ENCODE measurements at regions not wholly inside any gene's neighbourhood (a gene's known extent, or its start where the extent isn't known, plus 50 kb on each side); places are given as distances from the start of the nearest gene placed in this dataset.
"Not testable (repeated sequence)": the region's sequence is repeated elsewhere in the genome, so short reads cannot be mapped to it uniquely, and the experiment has no call there.

DNA sequence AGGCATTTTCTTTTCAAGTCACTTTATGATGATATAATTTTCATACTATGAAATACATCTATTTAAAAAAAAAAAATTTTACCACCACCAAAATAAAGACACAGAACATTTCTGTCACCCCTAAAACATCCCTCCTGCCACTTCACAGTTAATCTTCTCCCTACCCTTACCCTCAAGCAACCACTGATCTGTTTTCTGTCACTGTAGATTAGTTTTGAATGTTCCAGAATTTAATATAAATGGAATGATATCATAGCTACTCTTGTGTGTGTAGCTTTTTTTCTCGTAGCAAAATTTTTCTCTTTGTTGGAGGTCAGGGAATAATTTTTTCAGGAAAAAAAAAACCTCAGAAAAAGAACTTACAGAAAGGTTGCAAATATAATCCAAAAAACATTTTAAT is 152.7 kb downstream of the RHOU start:
- Histone ChIP-seq H3K36me3 (no peaks in the 10 kb centered on the region), H3K4me1 (no peaks in the 10 kb centered on the region), H3K9me3 (no peaks in the 10 kb centered on the region), H3K4me3 (no peak overlapping the region), H3K27ac (no peak overlapping the region), H3K27me3 (no peaks in the 10 kb centered on the region)
- TF ChIP-seq POLR2A (IDR thresholded peaks at IDR 0.05) (no peak), POLR2AphosphoS5 (IDR thresholded peaks at IDR 0.05) (no peak)
- TF ChIP-seq, protein P1, sequence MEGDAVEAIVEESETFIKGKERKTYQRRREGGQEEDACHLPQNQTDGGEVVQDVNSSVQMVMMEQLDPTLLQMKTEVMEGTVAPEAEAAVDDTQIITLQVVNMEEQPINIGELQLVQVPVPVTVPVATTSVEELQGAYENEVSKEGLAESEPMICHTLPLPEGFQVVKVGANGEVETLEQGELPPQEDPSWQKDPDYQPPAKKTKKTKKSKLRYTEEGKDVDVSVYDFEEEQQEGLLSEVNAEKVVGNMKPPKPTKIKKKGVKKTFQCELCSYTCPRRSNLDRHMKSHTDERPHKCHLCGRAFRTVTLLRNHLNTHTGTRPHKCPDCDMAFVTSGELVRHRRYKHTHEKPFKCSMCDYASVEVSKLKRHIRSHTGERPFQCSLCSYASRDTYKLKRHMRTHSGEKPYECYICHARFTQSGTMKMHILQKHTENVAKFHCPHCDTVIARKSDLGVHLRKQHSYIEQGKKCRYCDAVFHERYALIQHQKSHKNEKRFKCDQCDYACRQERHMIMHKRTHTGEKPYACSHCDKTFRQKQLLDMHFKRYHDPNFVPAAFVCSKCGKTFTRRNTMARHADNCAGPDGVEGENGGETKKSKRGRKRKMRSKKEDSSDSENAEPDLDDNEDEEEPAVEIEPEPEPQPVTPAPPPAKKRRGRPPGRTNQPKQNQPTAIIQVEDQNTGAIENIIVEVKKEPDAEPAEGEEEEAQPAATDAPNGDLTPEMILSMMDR (IDR thresholded peaks at IDR 0.05) = no peak
- intact Hi-C loops (cut with DNase I; ENCODE audit: low total_unique reads) = no loop called here
- no peak for DNase-seq (ENCODE audit: low spot score in 2 of 2)

DNA sequence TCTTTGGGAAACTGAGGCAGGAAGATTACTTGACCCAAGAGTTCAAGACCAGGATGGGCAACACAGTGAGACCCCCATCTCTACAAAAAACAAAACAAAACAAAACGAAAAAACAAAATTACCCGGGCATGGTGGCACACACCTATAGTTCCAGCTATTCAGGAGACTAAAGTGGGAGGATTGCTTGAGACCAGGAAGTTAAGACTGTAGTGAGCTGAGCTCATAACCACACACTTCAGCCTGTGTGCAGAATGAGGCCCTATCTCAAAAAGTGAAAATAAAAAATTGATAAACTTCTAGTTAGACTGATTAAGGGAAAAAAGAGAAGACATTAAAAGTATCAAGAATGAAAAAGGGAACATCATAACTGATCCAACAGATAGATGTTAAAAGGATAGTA is 154.0 kb downstream of the RHOU start:
- intact Hi-C loops (cut with DNase I; ENCODE audit: low total_unique reads) = no loop called here
- TF ChIP-seq, protein P1 (IDR thresholded peaks at IDR 0.05) = no peak
- TF ChIP-seq POLR2A (IDR thresholded peaks at IDR 0.05) (no peak), POLR2AphosphoS5 (IDR thresholded peaks at IDR 0.05) (no peak)
- no peaks in the 10 kb centered on the region for H3K9me3 ChIP-seq
- no peaks in the 10 kb centered on the region for H3K36me3 ChIP-seq
- no peaks in the 10 kb centered on the region for H3K27me3 ChIP-seq
- H3K27ac ChIP-seq = no peak overlapping the region
- H3K4me3 ChIP-seq = no peak overlapping the region
- no peak for DNase-seq (ENCODE audit: low spot score in 2 of 2)
- H3K4me1 ChIP-seq = no peaks in the 10 kb centered on the region

DNA sequence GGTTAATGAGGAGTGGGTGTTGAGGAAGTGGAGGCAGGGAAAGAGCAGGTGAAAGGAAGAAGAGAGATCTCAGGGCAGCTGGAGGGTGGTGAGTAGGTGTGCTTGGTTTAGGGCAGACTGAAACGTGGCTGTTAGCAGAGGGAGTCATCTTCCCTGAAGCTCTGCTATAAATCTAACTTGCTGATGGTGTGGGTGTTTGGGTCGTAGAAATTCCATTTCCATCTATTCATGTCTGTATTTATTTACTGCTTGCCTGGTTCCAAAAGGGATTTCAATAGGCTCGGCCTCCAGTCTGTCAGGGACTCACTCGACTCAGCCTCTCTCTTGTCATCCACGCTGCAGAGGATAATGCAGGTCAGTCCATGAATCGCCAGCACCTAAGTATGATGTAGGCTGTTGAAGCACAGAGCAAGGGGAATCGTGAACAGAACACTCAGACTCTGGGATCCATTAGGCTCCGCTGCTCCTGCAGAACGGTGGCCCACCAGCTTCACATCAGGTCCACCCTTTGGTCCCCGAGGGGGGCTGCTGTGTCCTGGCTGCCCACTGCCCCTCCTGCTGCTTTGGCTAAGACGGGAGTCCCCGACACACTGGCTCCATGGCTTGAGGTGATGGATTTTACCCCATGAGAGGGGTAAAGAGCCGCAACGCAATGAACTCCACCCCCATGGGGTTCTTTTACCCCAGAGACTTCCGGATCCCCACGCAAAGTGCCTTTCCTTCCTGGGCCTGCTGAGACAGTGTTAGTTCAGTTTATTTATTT is 156.2 kb downstream of the RHOU start:
- H3K4me1 ChIP-seq = no peaks in the 10 kb centered on the region
- intact Hi-C loops (cut with DNase I; ENCODE audit: low total_unique reads) = no loop called here
- TF ChIP-seq POLR2AphosphoS5 (IDR thresholded peaks at IDR 0.05) = no peak
- H3K9me3 ChIP-seq = no peaks in the 10 kb centered on the region
- DNase-seq (ENCODE audit: low spot score in 2 of 2) = no peak
- H3K36me3 ChIP-seq = no peaks in the 10 kb centered on the region
- H3K27me3 ChIP-seq = no peaks in the 10 kb centered on the region
- no peak overlapping the region for H3K4me3 ChIP-seq
- peak overlapping the region in 1 of 2 donors; percentile 38 for H3K27ac ChIP-seq

DNA sequence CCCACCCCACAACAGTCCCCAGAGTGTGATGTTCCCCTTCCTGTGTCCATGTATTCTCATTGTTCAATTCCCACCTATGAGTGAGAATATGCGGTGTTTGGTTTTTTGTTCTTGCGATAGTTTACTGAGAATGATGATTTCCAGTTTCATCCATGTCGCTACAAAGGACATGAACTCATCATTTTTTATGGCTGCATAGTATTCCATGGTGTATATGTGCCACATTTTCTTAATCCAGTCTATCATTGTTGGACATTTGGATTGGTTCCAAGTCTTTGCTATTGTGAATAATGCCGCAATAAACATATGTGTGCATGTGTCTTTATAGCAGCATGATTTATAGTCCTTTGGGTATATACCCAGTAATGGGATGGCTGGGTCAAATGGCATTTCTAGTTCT is 156.9 kb downstream of the RHOU start:
- H3K27me3 ChIP-seq; H3K4me1 ChIP-seq; H3K9me3 ChIP-seq; H3K36me3 ChIP-seq; intact Hi-C loops (cut with DNase I; ENCODE audit: low total_unique reads); H3K4me3 ChIP-seq; H3K27ac ChIP-seq; DNase-seq (ENCODE audit: low spot score in 2 of 2): not testable (repeated sequence)

DNA sequence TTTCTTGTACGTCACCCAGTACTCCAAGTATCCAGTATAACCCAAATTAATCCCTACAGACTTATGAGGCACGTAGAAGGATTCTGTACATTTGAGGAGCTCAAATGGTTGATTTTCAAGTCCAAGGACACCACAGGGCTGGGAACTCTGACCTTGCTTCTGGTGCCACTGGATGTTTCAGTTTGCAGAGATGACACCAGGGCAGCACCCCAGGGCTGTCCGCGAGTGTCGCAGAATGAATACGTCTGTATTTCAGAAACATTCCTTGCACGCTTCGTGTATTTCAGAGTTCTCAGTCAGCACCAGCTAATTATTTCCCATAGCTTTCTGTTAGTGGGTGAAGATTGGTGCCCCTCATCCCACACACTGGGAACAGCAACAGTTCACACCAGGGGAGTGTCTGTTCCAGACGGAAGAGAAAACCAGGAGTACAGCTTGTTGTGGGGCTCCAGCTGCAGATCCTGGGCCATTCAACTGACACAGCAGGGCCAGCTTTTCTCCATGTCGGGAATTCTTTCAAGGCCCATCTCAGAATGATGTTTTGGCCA is 159.2 kb downstream of the RHOU start:
- TF ChIP-seq POLR2A (IDR thresholded peaks at IDR 0.05) (no peak), POLR2AphosphoS5 (IDR thresholded peaks at IDR 0.05) (no peak)
- TF ChIP-seq, protein P1 (IDR thresholded peaks at IDR 0.05) = no peak
- no peaks in the 10 kb centered on the region for H3K4me1 ChIP-seq
- DNase-seq (ENCODE audit: low spot score in 2 of 2) = no peak
- no peaks in the 10 kb centered on the region for H3K9me3 ChIP-seq
- H3K27ac ChIP-seq = no peak overlapping the region
- no peaks in the 10 kb centered on the region for H3K27me3 ChIP-seq
- H3K36me3 ChIP-seq = no peaks in the 10 kb centered on the region
- no peak overlapping the region for H3K4me3 ChIP-seq
- intact Hi-C loops (cut with DNase I; ENCODE audit: low total_unique reads) = no loop called here

DNA sequence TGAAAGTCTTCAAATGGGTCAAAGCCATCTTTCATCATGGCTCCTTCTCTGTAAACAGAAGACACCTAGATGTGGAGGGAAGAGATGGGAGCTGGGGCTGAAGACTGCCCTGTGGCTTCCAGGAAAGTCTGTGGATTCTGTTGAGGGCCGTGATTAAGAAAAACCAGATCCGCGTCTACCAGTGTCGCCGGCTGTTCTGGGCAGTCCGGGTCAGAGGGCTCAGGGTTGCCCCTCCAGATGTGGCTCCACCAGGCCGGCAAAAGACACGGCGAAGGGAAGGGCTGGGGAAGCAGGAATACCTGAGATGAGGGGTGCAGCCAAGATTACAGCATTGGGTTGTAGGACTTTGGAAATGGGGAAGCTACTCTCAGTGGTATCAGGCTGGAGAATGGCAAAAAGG is 162.6 kb downstream of the RHOU start:
- Histone ChIP-seq H3K36me3 (no peaks in the 10 kb centered on the region), H3K27ac (no peak overlapping the region), H3K9me3 (no peaks in the 10 kb centered on the region), H3K4me1 (peaks cover 3 to 4% of the 10 kb centered on the region in 2 donors), H3K4me3 (no peak overlapping the region), H3K27me3 (no peaks in the 10 kb centered on the region)
- no peak for DNase-seq (ENCODE audit: low spot score in 2 of 2)
- TF ChIP-seq POLR2AphosphoS5 (IDR thresholded peaks at IDR 0.05) (no peak), POLR2A (IDR thresholded peaks at IDR 0.05) (no peak)
- TF ChIP-seq, protein P1 (IDR thresholded peaks at IDR 0.05) = no peak
- intact Hi-C loops (cut with DNase I; ENCODE audit: low total_unique reads) = no loop called here

Measured in breast epithelium (tissue), 4 donors.